ENCODE measurements at regions not wholly inside any gene's neighbourhood (a gene's known extent, or its start where the extent isn't known, plus 50 kb on each side); places are given as distances from the start of the nearest gene placed in this dataset.

DNA sequence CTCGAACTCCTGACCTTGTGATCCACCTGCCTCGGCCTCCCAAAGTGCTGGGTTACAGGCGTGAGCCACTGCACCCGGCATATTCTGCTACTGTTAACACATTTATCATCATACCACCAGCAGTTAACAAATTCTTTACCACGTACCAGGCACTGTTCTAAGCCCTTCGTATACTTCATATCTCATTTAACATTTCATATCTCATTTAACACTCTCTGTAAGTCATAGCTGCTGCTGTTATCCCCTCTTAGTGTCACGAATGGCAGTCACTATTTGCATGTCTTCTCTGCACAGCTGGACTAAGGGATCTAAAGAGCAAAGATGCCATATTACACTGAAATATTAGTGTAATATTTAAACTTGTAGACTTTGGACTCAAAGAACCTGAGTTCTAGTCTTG, 462.5 kb upstream of the DAB1 start:
- no peak for TF ChIP-seq CTCF (IDR thresholded peaks at IDR 0.05)
- TF ChIP-seq POLR2A (IDR thresholded peaks at IDR 0.05): no peak
- H3K4me3 ChIP-seq: no peak overlapping the region
- H3K36me3 ChIP-seq: no peaks in the 10 kb centered on the region
- DNase-seq: no peak
- H3K9me3 ChIP-seq: no peaks in the 10 kb centered on the region
- no peaks in the 10 kb centered on the region for H3K27me3 ChIP-seq
- no peaks in the 10 kb centered on the region for H3K4me1 ChIP-seq
- no peak overlapping the region for H3K27ac ChIP-seq

DNA sequence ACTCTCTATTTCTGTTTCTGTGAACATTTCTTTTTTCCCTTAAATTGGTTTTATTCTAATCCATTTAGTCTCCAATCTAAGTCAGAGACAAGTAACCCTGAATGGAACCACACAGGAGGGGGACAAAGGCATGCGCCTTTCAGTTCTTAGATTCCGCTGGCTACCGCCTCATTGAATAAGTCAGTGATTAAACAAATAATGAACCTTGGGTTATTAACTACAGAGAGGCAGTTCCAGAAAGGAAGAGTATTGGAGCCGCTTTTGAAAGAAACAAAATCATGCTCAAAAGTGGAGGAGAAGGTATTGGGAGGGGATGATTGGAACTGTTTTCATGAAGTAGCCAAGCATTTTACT, 459.8 kb upstream of the DAB1 start:
- TF ChIP-seq CTCF (IDR thresholded peaks at IDR 0.05) (no peak), POLR2A (IDR thresholded peaks at IDR 0.05) (no peak)
- H3K27me3 ChIP-seq: no peaks in the 10 kb centered on the region
- H3K36me3 ChIP-seq: no peaks in the 10 kb centered on the region
- no peak overlapping the region for H3K4me3 ChIP-seq
- H3K4me1 ChIP-seq: no peaks in the 10 kb centered on the region
- H3K27ac ChIP-seq: no peak overlapping the region
- no peaks in the 10 kb centered on the region for H3K9me3 ChIP-seq
- DNase-seq: no peak

- no peaks in the 10 kb centered on the region for H3K4me1 ChIP-seq
- H3K27ac ChIP-seq: no peak overlapping the region
- DNase-seq: no peak
- H3K4me3 ChIP-seq: no peak overlapping the region
- no peaks in the 10 kb centered on the region for H3K27me3 ChIP-seq
- no peaks in the 10 kb centered on the region for H3K9me3 ChIP-seq
- no peaks in the 10 kb centered on the region for H3K36me3 ChIP-seq
- TF ChIP-seq CTCF (IDR thresholded peaks at IDR 0.05): no peak
These were observed 459.2 kb upstream of the DAB1 start for GRCh38 chr1:57882934-57883641.

GRCh38 chr1:57882072-57882471, 458.2 kb upstream of the DAB1 start:
- Histone ChIP-seq H3K4me3 (no peak overlapping the region), H3K27me3 (no peaks in the 10 kb centered on the region), H3K4me1 (no peaks in the 10 kb centered on the region), H3K36me3 (no peaks in the 10 kb centered on the region), H3K9me3 (no peaks in the 10 kb centered on the region), H3K27ac (no peak overlapping the region)
- DNase-seq: no peak
- no peak for TF ChIP-seq CTCF (IDR thresholded peaks at IDR 0.05)
- TF ChIP-seq POLR2A (IDR thresholded peaks at IDR 0.05): no peak

GRCh38 chr1:57881639-57882038, 457.8 kb upstream of the DAB1 start:
- Histone ChIP-seq H3K4me3 (no peak overlapping the region), H3K9me3 (no peaks in the 10 kb centered on the region), H3K36me3 (no peaks in the 10 kb centered on the region), H3K27ac (no peak overlapping the region), H3K4me1 (no peaks in the 10 kb centered on the region), H3K27me3 (no peaks in the 10 kb centered on the region)
- TF ChIP-seq CTCF (IDR thresholded peaks at IDR 0.05) (no peak), POLR2A (IDR thresholded peaks at IDR 0.05) (no peak)
- no peak for DNase-seq

- Histone ChIP-seq H3K27me3 (no peaks in the 10 kb centered on the region), H3K4me3 (no peak overlapping the region), H3K36me3 (no peaks in the 10 kb centered on the region), H3K27ac (no peak overlapping the region), H3K4me1 (no peaks in the 10 kb centered on the region), H3K9me3 (no peaks in the 10 kb centered on the region)
- no peak for TF ChIP-seq POLR2A (IDR thresholded peaks at IDR 0.05)
- no peak for TF ChIP-seq CTCF (IDR thresholded peaks at IDR 0.05)
- DNase-seq: no peak
These were observed 455.8 kb upstream of the DAB1 start for GRCh38 chr1:57879700-57880099.

All from Peyer's patch (tissue), 4 donors.